Urothelium cell line (cell line): ENCODE measurements at regions not wholly inside any gene's neighbourhood (a gene's known extent, or its start where the extent isn't known, plus 50 kb on each side); places are given as distances from the start of the nearest gene placed in this dataset.
A peak's percentile ranks its signal among the peaks of the same experiment; 100 is the strongest.

Experiments
- DNase-seq: peaks from one replicate; pipeline ENCODE4 v3.0.0; 2011; ENCODE audit warnings: low spot score, mixed read lengths
- FAIRE-seq: peaks from 2 replicates; lab custom pipeline; 2011; peaks lifted over from hg19 to GRCh38; lab: Jason Lieb, UNC

DNA sequence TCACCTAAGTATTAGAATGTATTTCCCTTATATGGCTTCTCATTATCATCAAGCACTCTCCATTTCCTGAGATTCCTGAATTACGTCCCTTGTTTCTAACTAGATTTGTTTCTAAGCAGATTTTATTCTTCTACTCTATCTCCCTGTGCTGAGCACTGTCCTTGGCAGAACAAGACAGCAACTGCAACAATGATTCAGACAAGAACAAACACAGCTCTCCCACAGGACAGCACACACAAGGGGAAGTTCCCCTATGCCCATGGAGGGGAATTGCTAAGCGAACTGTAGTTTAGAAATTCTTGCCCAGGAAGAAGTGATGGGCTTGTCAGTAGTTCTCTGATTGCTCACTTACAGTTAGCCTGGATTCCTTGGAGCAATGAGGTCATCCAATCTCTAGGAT is 759.9 kb downstream of the DTWD2 start:
- DNase-seq (no peak), FAIRE-seq (no peak)

DNA sequence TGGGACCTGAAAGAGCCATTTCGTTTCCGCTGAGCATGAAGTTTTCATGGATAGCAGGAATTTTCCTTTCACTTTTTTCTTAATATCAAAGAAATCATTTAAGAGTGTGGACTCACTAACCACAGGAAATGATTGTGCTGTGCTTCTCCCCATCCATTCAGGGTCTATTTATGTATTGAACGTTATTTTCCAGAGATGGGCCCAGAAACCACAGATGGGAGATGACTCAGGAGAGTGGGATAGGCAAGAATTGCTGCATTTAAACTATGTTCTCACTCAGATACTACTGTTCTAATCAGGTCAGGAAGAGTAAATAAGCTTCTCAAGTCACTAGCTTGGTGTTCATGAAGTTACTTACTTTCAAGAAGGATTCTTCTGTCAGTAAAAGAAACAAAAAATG is 763.8 kb downstream of the DTWD2 start:
- DNase-seq (peak; percentile 40), FAIRE-seq (no peak)

DNA sequence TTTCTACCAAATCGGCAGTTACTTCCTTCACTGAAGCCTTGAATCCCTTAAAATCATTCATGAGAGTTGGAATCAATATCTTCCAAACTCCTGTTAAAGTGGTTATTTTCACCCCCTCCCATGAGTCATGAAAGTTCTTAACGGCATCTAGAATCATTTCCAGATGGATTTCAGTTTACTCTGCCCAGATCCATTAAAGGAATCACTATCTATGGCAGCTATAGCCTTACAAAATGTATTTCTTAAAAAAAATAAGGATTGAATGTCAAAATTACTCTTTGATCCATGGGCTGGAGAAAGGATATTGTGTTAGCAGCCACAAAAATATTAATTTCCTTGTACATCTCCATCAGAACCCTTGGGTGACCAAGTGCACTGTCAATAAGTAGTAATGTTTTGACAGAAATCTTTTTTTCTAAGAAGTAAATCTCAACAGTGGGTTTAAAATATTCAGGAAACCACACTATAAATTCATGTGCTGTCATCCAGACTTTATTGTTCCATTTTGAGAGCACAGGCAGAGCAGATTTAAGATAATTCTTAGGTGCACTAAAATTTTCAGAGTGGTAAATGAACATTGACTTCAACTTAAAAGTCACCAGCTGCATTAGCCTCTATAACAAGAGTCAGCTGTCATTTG is 767.7 kb downstream of the DTWD2 start:
- FAIRE-seq (no peak), DNase-seq (no peak)

- no peak for FAIRE-seq
- no peak for DNase-seq
Measured at GRCh38 chr5:118211606-118212005, 776.7 kb downstream of the DTWD2 start.

DNA sequence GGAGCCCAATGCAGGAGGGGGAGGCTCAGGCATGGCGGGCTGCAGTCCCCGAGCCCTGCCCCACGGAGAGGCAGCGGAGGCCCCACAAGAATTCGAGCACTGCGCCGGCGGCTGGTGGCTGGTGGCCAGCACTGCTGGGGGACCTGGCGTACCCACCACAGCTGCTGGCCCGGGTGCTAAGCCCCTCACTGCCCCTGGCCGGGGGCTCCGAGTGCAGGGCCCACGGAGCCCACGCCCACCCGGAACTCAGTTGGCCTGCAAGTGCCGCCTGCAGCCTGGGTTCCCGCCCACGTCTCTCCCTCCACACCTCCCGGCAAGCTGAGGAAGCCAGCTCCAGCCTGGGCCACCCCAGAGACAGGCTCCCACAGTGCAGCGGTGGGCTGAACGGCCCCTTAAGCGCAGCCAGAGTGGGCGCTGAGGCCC is 780.3 kb downstream of the DTWD2 start:
- DNase-seq (no peak), FAIRE-seq (no peak)

DNA sequence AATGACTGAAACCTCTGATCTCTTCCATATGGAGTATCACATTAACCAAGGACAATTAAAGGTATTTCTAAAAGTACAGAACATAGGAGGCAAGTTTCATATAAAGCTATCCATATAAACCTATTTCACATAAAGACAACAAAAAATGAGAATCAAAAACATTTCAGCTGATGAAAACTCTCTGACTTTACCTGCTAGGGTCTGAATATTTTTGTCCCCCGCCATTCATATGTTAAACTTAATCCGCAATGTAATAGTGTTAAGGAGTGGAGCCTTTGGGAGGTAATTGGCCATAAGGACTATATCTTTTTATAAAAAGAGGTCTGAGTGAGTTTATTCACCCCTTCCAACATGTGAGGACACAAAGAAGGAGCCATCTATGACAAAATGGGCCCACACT is 788.5 kb downstream of the DTWD2 start:
- FAIRE-seq: no peak
- DNase-seq: no peak

DNA sequence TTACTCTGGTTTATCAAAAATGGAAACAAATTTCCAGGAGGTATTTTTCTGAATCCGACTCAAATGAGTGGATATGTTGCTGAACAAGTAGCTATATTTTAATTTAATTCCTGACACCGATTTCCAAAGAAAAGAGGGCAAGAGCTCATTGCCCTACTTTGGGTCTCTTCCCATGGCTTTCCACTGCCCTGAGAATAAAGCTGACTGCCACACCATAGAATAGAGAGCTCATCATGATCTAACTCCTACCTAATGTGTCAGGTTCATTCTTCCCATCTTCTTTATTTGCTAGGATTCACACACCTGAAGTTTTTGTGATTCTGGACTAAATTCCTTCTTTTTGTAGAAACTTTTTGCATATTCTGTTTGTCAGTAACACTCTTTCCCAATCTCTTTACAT is 792.1 kb downstream of the DTWD2 start:
- FAIRE-seq: no peak
- no peak for DNase-seq

GRCh38 chr5:118195211-118195610 is 793.1 kb downstream of the DTWD2 start:
- no peak for DNase-seq

DNA sequence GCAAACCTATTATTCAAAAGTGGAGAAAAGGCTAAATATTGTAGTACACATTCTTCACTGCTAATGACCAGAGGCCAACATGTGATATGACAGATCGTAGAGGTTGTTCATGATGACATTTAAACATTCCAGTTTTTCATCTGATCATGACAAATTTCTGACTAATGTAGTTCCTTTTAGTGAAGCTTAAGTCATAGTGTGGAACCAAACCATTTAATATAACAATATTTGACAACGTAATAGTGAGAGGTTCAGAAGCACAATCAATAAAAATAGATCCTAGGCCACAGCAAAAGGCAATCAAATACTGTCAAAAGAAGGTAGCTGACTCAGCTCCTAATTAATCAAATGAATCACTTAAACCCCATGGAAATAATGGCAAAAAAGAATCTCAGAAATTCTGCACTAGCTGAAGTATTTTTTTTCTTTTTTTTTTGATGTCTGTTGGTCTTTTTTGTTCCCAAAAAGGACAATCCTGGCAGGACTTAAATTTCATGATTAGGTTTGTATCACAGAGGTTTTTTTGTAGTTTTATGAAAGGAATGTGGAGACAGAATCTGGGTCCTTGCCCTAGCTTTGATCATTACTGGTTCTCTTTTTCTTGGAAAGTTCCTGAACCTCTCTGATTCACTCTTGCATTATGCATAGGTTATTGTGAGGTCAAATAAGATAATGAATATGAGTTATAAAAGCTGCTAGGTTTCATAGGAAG is 795.0 kb downstream of the DTWD2 start:
- FAIRE-seq (no peak), DNase-seq (no peak)

More at GRCh38 chr5:118195211-118195610, 793.1 kb downstream of the DTWD2 start:
- FAIRE-seq: no peak

DNA sequence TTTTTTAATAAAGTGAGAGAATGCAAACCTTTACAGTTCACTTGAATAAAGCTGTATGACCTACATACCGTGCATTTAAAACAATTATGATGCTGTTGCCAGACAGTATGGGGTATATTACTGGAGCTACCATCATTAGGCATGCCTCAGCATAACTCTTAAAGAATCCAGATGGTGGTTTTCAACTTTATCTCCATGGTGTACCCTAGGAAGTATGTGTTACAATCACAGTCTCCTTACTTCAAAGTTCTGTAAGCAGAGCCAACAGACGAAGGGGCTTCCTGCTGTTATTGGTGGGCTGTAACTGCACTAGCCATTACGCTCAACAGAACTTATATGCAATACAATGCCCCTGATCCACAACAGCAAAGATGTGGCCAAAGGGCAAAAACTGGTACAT is 803.3 kb downstream of the DTWD2 start:
- DNase-seq (no peak), FAIRE-seq (no peak)

DNA sequence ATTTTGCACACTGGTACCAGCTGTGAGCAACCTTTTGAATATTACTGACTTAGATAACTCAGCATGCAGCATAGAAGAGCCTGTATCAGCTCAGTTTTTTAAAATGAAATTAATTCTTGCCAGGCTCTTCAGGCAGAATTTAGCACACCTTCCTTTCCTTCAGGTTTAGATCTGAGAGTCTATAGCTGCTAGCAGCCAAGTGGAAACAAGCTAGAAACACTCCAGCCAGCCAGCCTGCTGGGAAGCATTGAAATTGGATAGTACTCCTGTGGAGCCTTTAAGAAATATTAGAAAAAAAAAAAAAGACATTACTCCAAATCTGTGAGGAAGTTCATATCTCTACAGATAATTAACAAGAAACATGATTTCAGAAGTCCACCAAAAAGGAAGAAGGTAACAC is 812.2 kb downstream of the DTWD2 start:
- FAIRE-seq: no peak
- no peak for DNase-seq

DNA sequence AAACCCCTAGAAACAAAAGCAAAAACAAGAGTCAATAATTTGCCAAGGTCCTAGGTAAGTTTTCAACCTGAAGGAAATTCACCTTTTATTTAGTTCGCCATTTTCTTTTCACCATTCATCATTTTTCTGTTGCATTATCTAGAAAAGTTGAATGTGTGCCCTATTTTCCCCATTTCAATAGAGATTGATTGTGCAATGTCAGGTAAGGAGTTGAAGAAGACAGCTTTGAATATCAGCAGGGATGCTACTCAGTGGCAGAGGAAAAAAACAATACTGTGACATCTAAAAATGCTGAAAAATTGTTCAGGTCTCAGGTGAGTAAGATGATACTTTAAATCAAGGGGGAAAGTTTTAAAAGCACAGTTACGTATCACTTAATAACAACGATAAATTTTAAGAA is 813.7 kb downstream of the DTWD2 start:
- no peak for FAIRE-seq
- no peak for DNase-seq

DNA sequence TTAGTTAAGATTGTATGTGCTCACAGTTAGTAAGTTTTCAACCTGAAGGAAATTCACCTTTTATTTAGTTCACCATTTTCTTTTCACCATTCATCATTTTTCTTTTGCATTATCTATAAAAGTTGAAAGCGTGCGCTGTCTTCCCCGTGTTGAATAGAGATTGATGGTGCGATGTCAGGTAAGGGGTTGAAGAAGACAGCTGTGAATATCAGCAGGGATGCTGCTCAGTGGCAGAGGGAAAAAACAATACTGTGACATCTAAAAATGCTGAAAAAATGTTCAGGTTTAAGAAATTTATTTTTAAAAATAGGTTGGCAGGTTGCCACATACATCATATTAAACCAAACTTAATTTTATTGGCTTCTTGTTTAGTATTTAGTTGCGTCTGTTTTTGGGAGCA is 815.0 kb downstream of the DTWD2 start:
- no peak for FAIRE-seq
- no peak for DNase-seq

GRCh38 chr5:118165619-118166018 is 822.7 kb downstream of the DTWD2 start:
- FAIRE-seq: no peak
- no peak for DNase-seq

DNA sequence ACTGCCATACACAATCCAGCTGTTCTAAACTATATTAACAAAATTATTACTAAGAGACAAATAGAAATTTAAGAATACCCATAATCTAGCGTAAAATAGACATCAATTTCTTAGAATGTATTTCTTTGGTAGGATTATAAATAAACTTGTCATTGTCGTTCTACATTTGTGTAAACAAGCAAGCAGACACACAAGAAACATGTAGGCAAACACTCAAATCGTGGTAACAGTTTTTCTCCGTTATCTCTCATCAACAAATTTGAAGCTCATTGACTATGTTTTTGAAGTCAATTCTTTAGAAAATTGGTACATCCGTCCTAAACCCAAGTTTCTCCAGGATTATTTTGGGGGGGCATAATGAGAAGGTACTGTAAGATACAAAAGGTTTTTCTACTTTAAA is 832.2 kb downstream of the DTWD2 start:
- DNase-seq: no peak
- FAIRE-seq: no peak

DNA sequence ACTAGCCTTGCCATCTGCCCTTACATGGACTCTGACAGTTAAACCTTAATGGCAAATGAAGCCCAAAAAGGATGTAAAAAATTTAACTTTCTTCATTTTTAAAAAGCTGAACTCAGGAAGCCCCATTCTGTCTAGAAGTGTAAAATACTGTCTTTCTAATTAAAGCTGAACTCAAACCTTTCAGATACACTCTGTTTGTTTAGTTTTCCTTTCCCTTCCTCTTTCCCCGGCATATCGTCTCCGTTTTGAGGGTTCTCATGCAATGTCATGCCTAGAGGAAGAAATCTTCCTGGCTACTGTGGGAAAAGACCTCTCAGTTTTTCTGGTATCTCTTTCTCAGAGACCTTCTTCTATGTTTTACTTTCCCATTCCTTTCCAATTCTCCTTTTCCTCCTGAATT is 841.5 kb downstream of the DTWD2 start:
- no peak for FAIRE-seq
- DNase-seq: no peak

DNA sequence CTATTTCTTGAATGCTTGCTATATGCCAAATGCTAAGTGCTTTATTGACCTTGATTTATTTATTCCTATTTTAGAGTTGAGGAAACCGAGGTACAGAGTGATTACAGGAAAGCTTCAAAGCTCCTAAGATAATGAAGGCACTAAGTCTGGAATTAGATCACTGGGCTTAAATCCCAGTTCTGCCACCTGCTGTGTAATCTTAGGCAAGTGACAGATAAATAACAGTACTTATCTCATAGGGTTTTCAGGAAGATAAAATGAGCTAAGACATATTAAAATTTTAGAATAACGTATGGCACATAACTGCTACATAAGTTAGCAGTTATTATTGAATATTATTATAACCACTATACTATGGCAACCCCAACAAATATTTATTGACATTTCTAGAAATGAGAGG is 843.8 kb downstream of the DTWD2 start:
- no peak for DNase-seq
- FAIRE-seq: no peak

DNA sequence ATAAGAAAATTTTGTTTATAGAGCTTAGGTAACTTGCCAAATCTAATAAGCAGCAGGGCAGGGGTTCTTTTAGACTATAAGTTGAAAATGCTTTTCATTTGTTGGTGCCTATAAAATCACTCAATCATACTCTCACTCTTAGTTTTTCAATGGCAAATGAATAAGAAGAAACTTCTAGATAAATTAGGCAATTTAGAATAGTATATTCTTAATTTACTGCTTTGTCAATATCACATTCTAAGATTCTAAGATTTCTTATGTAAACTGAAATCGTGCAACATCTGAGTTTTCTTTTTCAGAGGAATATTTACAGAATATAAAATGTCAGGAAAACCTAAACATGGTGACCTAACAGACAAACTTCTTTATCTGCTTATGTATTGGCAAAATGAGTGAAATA is 849.0 kb downstream of the DTWD2 start:
- DNase-seq (no peak), FAIRE-seq (no peak)

DNA sequence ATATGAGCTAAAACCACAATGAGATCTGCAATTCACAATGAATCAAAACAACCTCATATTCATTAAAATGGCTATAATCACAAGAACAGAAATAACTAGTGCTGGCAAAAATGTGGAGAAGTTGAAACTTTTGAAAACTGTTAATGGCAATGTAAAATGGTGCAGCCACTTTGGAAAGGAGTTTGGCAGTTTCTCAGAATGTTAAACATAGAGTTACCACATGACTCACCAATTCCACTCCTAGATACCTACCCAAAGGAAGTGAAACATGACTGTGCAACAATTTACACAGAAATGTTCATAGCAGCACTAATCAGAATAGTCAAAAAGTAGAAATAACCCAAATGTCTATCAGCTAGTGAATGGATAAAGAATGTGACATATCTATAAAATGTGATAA is 862.2 kb downstream of the DTWD2 start:
- FAIRE-seq: no peak
- DNase-seq: no peak

DNA sequence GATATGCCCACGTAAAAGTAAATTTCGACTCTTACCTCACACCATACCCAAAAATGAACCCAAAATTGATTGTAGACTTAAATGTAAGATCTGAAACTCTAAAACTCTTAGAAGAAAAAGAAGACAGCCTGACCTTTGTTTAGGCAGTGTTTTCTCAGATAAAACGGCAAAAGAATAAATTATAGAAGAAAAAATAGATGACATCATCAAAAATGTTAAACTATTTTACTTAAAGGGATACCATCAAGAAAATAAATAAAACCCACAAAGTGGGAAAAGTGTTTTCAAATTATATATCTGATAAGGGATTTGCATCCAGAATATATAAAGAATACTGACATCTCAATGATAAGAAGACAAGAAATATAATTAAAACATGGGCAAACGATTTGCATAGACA is 862.7 kb downstream of the DTWD2 start:
- no peak for FAIRE-seq

GRCh38 chr5:118121258-118121657 is 867.1 kb downstream of the DTWD2 start:
- FAIRE-seq: no peak
- no peak for DNase-seq

More for the DNA sequence above, 862.7 kb downstream of the DTWD2 start:
- no peak for DNase-seq

DNA sequence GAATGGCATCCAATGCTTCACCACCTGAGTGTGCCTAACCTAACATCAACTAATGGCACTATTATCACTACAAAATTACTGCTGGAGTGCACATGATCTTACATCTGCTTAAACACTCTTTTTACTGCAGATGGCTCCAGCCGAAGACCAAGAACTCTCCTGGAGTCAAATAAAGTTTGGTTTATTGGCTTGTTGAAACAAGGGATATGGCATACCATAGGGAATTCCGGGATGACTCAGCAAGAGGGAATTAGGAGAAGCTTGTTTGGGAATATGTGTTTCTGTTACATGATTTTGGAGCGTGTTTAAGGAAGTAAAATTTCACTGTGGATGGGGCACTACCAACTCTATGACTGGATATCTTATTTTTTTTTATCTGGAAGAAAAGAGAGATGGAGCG is 872.6 kb downstream of the DTWD2 start:
- DNase-seq: peak; percentile 25
- FAIRE-seq: no peak

DNA sequence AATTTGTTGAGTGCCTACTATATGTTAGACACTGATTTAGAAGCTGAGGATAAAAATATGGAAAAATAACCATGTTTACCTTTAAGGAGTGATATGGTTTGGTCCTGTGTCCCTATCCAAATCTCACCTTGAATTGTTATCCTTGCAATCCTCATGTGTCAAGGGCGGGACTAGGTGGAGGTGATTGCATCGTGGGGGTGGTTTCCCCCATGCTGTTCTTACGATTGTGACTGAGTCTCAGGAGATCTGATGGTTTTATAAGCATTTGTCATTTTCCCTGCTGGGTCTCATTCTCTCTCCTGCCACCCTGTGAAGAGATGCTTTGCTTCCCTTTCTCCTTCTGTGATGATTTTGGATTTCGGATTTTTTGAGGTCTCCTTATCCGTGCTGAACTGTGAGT is 876.4 kb downstream of the DTWD2 start:
- FAIRE-seq (no peak), DNase-seq (no peak)
